ENCODE measurements at regions not wholly inside any gene's neighbourhood (a gene's known extent, or its start where the extent isn't known, plus 50 kb on each side); places are given as distances from the start of the nearest gene placed in this dataset.

DNA sequence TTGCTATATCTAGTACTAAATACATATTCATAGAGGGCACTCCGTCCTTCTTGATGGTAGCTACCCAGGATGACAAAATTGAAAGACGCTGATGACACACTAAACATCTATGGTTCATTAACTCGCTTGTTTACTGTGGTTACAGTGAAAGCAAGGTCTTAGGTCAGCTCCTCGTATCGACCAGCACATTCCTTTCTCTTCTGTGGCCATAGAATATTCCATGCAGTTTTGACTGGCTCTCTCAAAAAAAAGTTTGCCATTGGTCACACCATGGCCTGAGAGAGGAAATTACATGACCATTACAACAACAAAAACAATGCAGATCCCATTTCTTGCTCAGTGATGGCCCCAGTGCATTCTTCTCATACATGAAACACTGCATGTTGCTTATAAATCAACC, 411.4 kb upstream of the SOX5 start:
- TF ChIP-seq, protein P1, sequence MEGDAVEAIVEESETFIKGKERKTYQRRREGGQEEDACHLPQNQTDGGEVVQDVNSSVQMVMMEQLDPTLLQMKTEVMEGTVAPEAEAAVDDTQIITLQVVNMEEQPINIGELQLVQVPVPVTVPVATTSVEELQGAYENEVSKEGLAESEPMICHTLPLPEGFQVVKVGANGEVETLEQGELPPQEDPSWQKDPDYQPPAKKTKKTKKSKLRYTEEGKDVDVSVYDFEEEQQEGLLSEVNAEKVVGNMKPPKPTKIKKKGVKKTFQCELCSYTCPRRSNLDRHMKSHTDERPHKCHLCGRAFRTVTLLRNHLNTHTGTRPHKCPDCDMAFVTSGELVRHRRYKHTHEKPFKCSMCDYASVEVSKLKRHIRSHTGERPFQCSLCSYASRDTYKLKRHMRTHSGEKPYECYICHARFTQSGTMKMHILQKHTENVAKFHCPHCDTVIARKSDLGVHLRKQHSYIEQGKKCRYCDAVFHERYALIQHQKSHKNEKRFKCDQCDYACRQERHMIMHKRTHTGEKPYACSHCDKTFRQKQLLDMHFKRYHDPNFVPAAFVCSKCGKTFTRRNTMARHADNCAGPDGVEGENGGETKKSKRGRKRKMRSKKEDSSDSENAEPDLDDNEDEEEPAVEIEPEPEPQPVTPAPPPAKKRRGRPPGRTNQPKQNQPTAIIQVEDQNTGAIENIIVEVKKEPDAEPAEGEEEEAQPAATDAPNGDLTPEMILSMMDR (IDR thresholded peaks at IDR 0.05): no peak
- TF ChIP-seq POLR2AphosphoS5 (IDR thresholded peaks at IDR 0.05) (no peak), EP300 (IDR thresholded peaks at IDR 0.05) (no peak), POLR2A (IDR thresholded peaks at IDR 0.05) (no peak)

Data from stomach (tissue), 4 donors.